GM12878 (cell line): ENCODE measurements at regions not wholly inside any gene's neighbourhood (a gene's known extent, or its start where the extent isn't known, plus 50 kb on each side); places are given as distances from the start of the nearest gene placed in this dataset.

Experiments
- ATAC-seq: fragments of 200-7000 bp; cut with Tn5 transposase; 3 replicates; pipeline ENCODE4 v1.9.1; 2020; ENCODE audit warnings: mild to moderate bottlenecking, moderate library complexity
- BruUV-seq: library from RNA; stranded (reverse); fragments of 400-500 nt; replicated peaks from 2 replicates; lab custom pipeline; 2021; lab: Mats Ljungman, UMichigan
- CTCF ChIA-PET: fragments of 300-600 bp; sonication (Branson Sonifier 250); formaldehyde crosslinking; extraction: SDS; loops from one replicate; lab custom pipeline; 2021; ENCODE audit warnings: inconsistent platforms; lab: Yijun Ruan, JAX
- POLR2A ChIA-PET: fragments of 350-600 bp; formaldehyde crosslinking; extraction: SDS; loops from one replicate; lab custom pipeline; 2021; ENCODE audit warnings: inconsistent platforms; lab: Charles Lee
- RAD21 ChIA-PET: fragments of 300-600 bp; sonication (Branson Sonifier 250); formaldehyde crosslinking; loops from one replicate; lab custom pipeline; 2023; ENCODE audit warnings: antibody characterized with exemption; ENCODE audit not compliant: unreplicated experiment; lab: Charles Lee
- SMC1A ChIA-PET: fragments of 300-600 bp; sonication (Branson Sonifier 250); formaldehyde crosslinking; loops from one replicate; lab custom pipeline; 2023; ENCODE audit not compliant: unreplicated experiment, uncharacterized antibody; lab: Charles Lee
- DNase-seq: peaks from one replicate; pipeline ENCODE4 v3.0.0-alpha.2; 2011; ENCODE audit warnings: low read depth, low spot score
- FAIRE-seq: peaks from 3 replicates; lab custom pipeline; 2011; peaks lifted over from hg19 to GRCh38; lab: Jason Lieb, UNC
- H2AFZ ChIP-seq: 2 replicates; pipeline ENCODE4 v1.6.0; 2011; ENCODE audit warnings: low read depth, low read length, control low read depth; ENCODE audit not compliant: control insufficient read depth
- H3K27ac ChIP-seq: 2 replicates; pipeline ENCODE4 v1.5.1; 2011; ENCODE audit warnings: control low read depth; ENCODE audit not compliant: control insufficient read depth, insufficient read depth
- H3K27me3 ChIP-seq, 2 experiments: replicated peaks in 1 of 2; 2 replicates each; pipeline versions ENCODE4 v1.6.0 to v1.6.1; 2011; ENCODE audit warnings: low read length in 1 of 2; ENCODE audit not compliant: control insufficient read depth in 2 of 2, insufficient read depth in 2 of 2
- H3K36me3 ChIP-seq, 2 experiments: 2 replicates each; pipeline ENCODE4 v1.5.1; 2011; ENCODE audit warnings: low read length in 1 of 2; ENCODE audit not compliant: control insufficient read depth in 2 of 2, insufficient read depth in 2 of 2
- H3K4me1 ChIP-seq: 2 replicates; pipeline ENCODE4 v1.6.1; 2011; ENCODE audit warnings: mild to moderate bottlenecking, low read length, moderate library complexity, mixed read lengths; ENCODE audit not compliant: control insufficient read depth, insufficient read depth
- H3K4me2 ChIP-seq: 2 replicates; pipeline ENCODE4 v1.6.0; 2011; ENCODE audit warnings: control low read depth; ENCODE audit not compliant: control insufficient read depth, insufficient read depth
- H3K4me3 ChIP-seq: fragments of 200-600 bp; sonication (generic); 2 replicates; pipeline ENCODE4 v1.5.1; 2016
- H3K79me2 ChIP-seq: 2 replicates; pipeline ENCODE4 v1.6.0; 2011; ENCODE audit warnings: low read length; ENCODE audit not compliant: control insufficient read depth, insufficient read depth
- H3K9ac ChIP-seq: 2 replicates; pipeline ENCODE4 v1.8.0; 2011; ENCODE audit warnings: low read length, control low read depth, mixed read lengths; ENCODE audit not compliant: control insufficient read depth, insufficient read depth
- H3K9me3 ChIP-seq: replicated peaks from 3 replicates; pipeline ENCODE4 v1.5.1; 2011; ENCODE audit warnings: mild to moderate bottlenecking, low read length; ENCODE audit not compliant: control insufficient read depth, insufficient read depth
- H4K20me1 ChIP-seq: 2 replicates; pipeline ENCODE4 v1.6.0; 2011; ENCODE audit not compliant: control insufficient read depth, insufficient read depth
- E2F8 ChIP-seq: fragments of 450-650 bp; IDR thresholded peaks from 2 replicates; pipeline ENCODE4 v1.6.1; 2018; ENCODE audit warnings: mild to moderate bottlenecking, low read depth, moderate library complexity; ENCODE audit not compliant: partially characterized antibody
- IKZF1 ChIP-seq: fragments of 450-650 bp; conservative IDR thresholded peaks from 2 replicates; pipeline ENCODE4 v1.6.1; 2017; ENCODE audit warnings: antibody characterized with exemption, mild to moderate bottlenecking
- IKZF2 ChIP-seq, 2 experiments: fragments of 450-650 bp; IDR thresholded peaks; 2 replicates each; pipeline ENCODE4 v1.6.1; 2017; ENCODE audit warnings: mild to moderate bottlenecking in 2 of 2, moderate library complexity in 2 of 2
- IRF4 ChIP-seq: IDR thresholded peaks from 2 replicates; pipeline ENCODE4 v1.6.1; 2011; ENCODE audit warnings: low read depth, low read length
- MEF2B ChIP-seq: fragments of 450-650 bp; IDR thresholded peaks from 2 replicates; pipeline ENCODE4 v1.6.1; 2018; ENCODE audit warnings: mild to moderate bottlenecking, moderate library complexity; ENCODE audit not compliant: partially characterized antibody, poor library complexity, severe bottlenecking
- MLLT1 ChIP-seq: fragments of 450-650 bp; IDR thresholded peaks from 2 replicates; pipeline ENCODE4 v1.6.1; 2016; ENCODE audit warnings: mild to moderate bottlenecking
- POU2F2 ChIP-seq: IDR thresholded peaks from 3 replicates; pipeline ENCODE4 v1.6.1; 2011; ENCODE audit warnings: low read depth, mild to moderate bottlenecking, low read length, borderline replicate concordance
- RAD51 ChIP-seq: fragments of 450-650 bp; IDR thresholded peaks from 2 replicates; pipeline ENCODE4 v1.6.1; 2016; ENCODE audit warnings: moderate library complexity, mild to moderate bottlenecking, inconsistent platforms
- ZNF622 ChIP-seq: fragments of 450-650 bp; IDR thresholded peaks from 2 replicates; pipeline ENCODE4 v1.6.1; 2017; ENCODE audit warnings: mild to moderate bottlenecking, inconsistent platforms
- WGBS: methylation state at CpG from one replicate; pipeline ENCODE4 v1.1.6; 2016; ENCODE audit warnings: low lambda C conversion rate; ENCODE audit not compliant: insufficient replicate concordance, insufficient coverage; ENCODE audit errors: missing lambda C conversion rate; 5-methylcytosine and 5-hydroxymethylcytosine counted together
- in situ Hi-C: fragments of 300-500 bp; cut with MboI; formaldehyde crosslinking; loops from 9 replicates; pipeline ENCODE4 v1.14.3; 2018; ENCODE audit warnings: mixed read lengths
- intact Hi-C: fragments of 100-400 bp; cut with micrococcal nuclease; formaldehyde crosslinking; loops from one replicate; pipeline ENCODE4 v1.14.2; 2022; ENCODE audit not compliant: unreplicated experiment

GRCh38 chr22:22818202-22818538 lies 69.4 kb upstream of the IGLL5 start:
- H3K79me2 ChIP-seq: no peaks in the 10 kb centered on the region
- DNase-seq: no peak
- intact Hi-C loops (loop anchor here (10.0 kb wide), 1 partner anchor 307 kb away; no protein-coding TSS in a partner anchor), in situ Hi-C loops (loop anchor here (25.0 kb wide), 2 partner anchors 469 to 569 kb away; no protein-coding TSS in a partner anchor)
- ChIA-PET RAD21 (interaction anchor here (0.5 to 2.9 kb wide), 5 partner anchors 30 to 173 kb away, joined by 3 to 14 read pairs (median 6); no protein-coding TSS in a partner anchor), SMC1A (interaction anchor here (1.0 to 12.8 kb wide), 5 partner anchors 9 to 139 kb away, joined by 3 to 220 read pairs (median 7); no protein-coding TSS in a partner anchor), CTCF (interaction anchor here (1.4 to 15.8 kb wide), 6 partner anchors 9 to 139 kb away, joined by 4 to 323 read pairs (median 8); no protein-coding TSS in a partner anchor), POLR2A (no interaction called here)
- H3K4me3 ChIP-seq: no peak overlapping the region
- TF ChIP-seq ZNF622: no peak
- FAIRE-seq: no peak
- BruUV-seq: no TSS peak
- no peak overlapping the region for H2AFZ ChIP-seq
- peak overlapping the region; percentile 18; the same call in 1 of the 2 replicates for H3K27ac ChIP-seq
- peaks cover 28% of the 10 kb centered on the region for H3K4me1 ChIP-seq
- H3K9ac ChIP-seq: no peak overlapping the region
- H3K27me3 ChIP-seq: no peaks in the 10 kb centered on the region
- WGBS: 94% methylated on average over 3 of the region's 3 CpGs
- no peaks in the 10 kb centered on the region for H3K36me3 ChIP-seq
- H3K9me3 ChIP-seq: no peaks in the 10 kb centered on the region
- H4K20me1 ChIP-seq: no peaks in the 10 kb centered on the region
- H3K4me2 ChIP-seq: no peak overlapping the region
- no peak for ATAC-seq

GRCh38 chr22:22818861-22819855 lies 68.5 kb upstream of the IGLL5 start:
- peak; percentile 89 for ATAC-seq
- H3K36me3 ChIP-seq: no peaks in the 10 kb centered on the region
- POLR2A ChIA-PET: no interaction called here
- DNase-seq: peak; percentile 47
- FAIRE-seq: no peak
- H3K4me1 ChIP-seq: peaks cover 28% of the 10 kb centered on the region
- TSS peak; percentile 78 for BruUV-seq
- SMC1A ChIA-PET: interaction anchor here (0.7 to 1.9 kb wide), 8 partner anchors 10 to 139 kb away, joined by 3 to 8 read pairs (median 4); no protein-coding TSS in a partner anchor
- WGBS: 52% methylated on average over 12 of the region's 12 CpGs
- no peaks in the 10 kb centered on the region for H3K79me2 ChIP-seq
- in situ Hi-C loops: loop anchor here (25.0 kb wide), 2 partner anchors 468 to 568 kb away; no protein-coding TSS in a partner anchor
- no peaks in the 10 kb centered on the region for H3K9me3 ChIP-seq
- H3K4me2 ChIP-seq: peak overlapping the region; percentile 48; the same call in 1 of the 2 replicates
- CTCF ChIA-PET: interaction anchor here (1.2 to 15.8 kb wide), 10 partner anchors 10 to 138 kb away, joined by 3 to 323 read pairs (median 4); no protein-coding TSS in a partner anchor
- H3K4me3 ChIP-seq: no peak overlapping the region
- RAD21 ChIA-PET: interaction anchor here (0.5 to 2.9 kb wide), 8 partner anchors 9 to 172 kb away, joined by 3 to 14 read pairs (median 5); no protein-coding TSS in a partner anchor
- H3K27me3 ChIP-seq: no peaks in the 10 kb centered on the region
- intact Hi-C loops: loop anchor here (10.0 kb wide), 1 partner anchor 306 kb away; no protein-coding TSS in a partner anchor
- no peak overlapping the region for H2AFZ ChIP-seq
- TF ChIP-seq IKZF1 (peak; percentile 54; the same call in 1 of the 2 replicates), IKZF2 (IDR thresholded peaks at IDR 0.05) (peak in 1 of 2 experiments; percentile 14; a peak in 1 of 4 replicates), POU2F2 (peak; percentile 22; the same call in 1 of the 3 replicates), RAD51 (no peak), IRF4 (no peak), MEF2B (peak; percentile 40), E2F8 (no peak), MLLT1 (0 out of 2 replicates have a peak, but pooled peaks have one; percentile 15)
- no peak overlapping the region; the same call in 1 of the 2 replicates for H3K9ac ChIP-seq
- H4K20me1 ChIP-seq: no peaks in the 10 kb centered on the region
- H3K27ac ChIP-seq: peak overlapping the region; percentile 55
